ENCODE measurements at regions not wholly inside any gene's neighbourhood (a gene's known extent, or its start where the extent isn't known, plus 50 kb on each side); places are given as distances from the start of the nearest gene placed in this dataset.
"Not testable (repeated sequence)": the region's sequence is repeated elsewhere in the genome, so short reads cannot be mapped to it uniquely, and the experiment has no call there.

GRCh38 chr2:7530001-7530400, 612.8 kb downstream of the RNF144A start:
- DNase-seq (ENCODE audit: low read depth) = no peak

- no peak for DNase-seq (ENCODE audit: low read depth)
Observed at GRCh38 chr2:7539077-7539476, 621.9 kb downstream of the RNF144A start.

GRCh38 chr2:7539760-7540159, 622.5 kb downstream of the RNF144A start:
- no peak for DNase-seq (ENCODE audit: low read depth)

- DNase-seq (ENCODE audit: low read depth) = no peak
Observed at GRCh38 chr2:7552825-7553570, 635.8 kb downstream of the RNF144A start.

GRCh38 chr2:7555260-7555659, 638.0 kb downstream of the RNF144A start:
- DNase-seq (ENCODE audit: low read depth) = no peak

GRCh38 chr2:7557376-7557775, 640.2 kb downstream of the RNF144A start:
- no peak for DNase-seq (ENCODE audit: low read depth)

GRCh38 chr2:7559791-7560190, 642.6 kb downstream of the RNF144A start:
- DNase-seq (ENCODE audit: low read depth) = no peak

GRCh38 chr2:7566382-7566881, 649.2 kb downstream of the RNF144A start:
- DNase-seq (ENCODE audit: low read depth) = no peak

GRCh38 chr2:7567116-7567515, 649.9 kb downstream of the RNF144A start:
- not testable (repeated sequence) for DNase-seq (ENCODE audit: low read depth)

GRCh38 chr2:7567646-7568045, 650.4 kb downstream of the RNF144A start:
- DNase-seq (ENCODE audit: low read depth) = no peak

- DNase-seq (ENCODE audit: low read depth) = no peak
Observed at GRCh38 chr2:7570247-7570646, 653.0 kb downstream of the RNF144A start.

- no peak for DNase-seq (ENCODE audit: low read depth)
Observed at GRCh38 chr2:7571701-7572100, 654.5 kb downstream of the RNF144A start.

GRCh38 chr2:7572450-7572849, 655.2 kb downstream of the RNF144A start:
- no peak for DNase-seq (ENCODE audit: low read depth)

- DNase-seq (ENCODE audit: low read depth) = no peak
Observed at GRCh38 chr2:7573166-7573825, 656.1 kb downstream of the RNF144A start.

- no peak for DNase-seq (ENCODE audit: low read depth)
Observed at GRCh38 chr2:7574385-7574784, 657.2 kb downstream of the RNF144A start.

GRCh38 chr2:7577769-7578168, 660.6 kb downstream of the RNF144A start:
- DNase-seq (ENCODE audit: low read depth) = no peak

GRCh38 chr2:7584017-7584416, 666.8 kb downstream of the RNF144A start:
- no peak for DNase-seq (ENCODE audit: low read depth)

GRCh38 chr2:7586898-7587297, 669.7 kb downstream of the RNF144A start:
- no peak for DNase-seq (ENCODE audit: low read depth)

- DNase-seq (ENCODE audit: low read depth) = no peak
Observed at GRCh38 chr2:7588295-7588694, 671.1 kb downstream of the RNF144A start.

- no peak for DNase-seq (ENCODE audit: low read depth)
Observed at GRCh38 chr2:7592618-7593140, 675.5 kb downstream of the RNF144A start.

GRCh38 chr2:7593360-7593759, 676.1 kb downstream of the RNF144A start:
- DNase-seq (ENCODE audit: low read depth) = no peak

GRCh38 chr2:7594211-7594610, 677.0 kb downstream of the RNF144A start:
- no peak for DNase-seq (ENCODE audit: low read depth)

GRCh38 chr2:7595206-7595605, 678.0 kb downstream of the RNF144A start:
- no peak for DNase-seq (ENCODE audit: low read depth)

Measured in ELR (cell line).